ENCODE measurements at regions not wholly inside any gene's neighbourhood (a gene's known extent, or its start where the extent isn't known, plus 50 kb on each side); places are given as distances from the start of the nearest gene placed in this dataset.

GRCh38 chr10:111885919-111886318 lies 297.6 kb downstream of the GPAM start:
- 91% methylated on average over 6 of the region's 6 CpGs; no CpG with 5 or more reads in 1 of the 2 experiments for WGBS, 2 experiments (ENCODE audit: extremely low coverage in 1 of 2, insufficient coverage in 1 of 2, insufficient read length in 1 of 2, insufficient replicate concordance in 2 of 2, low coverage in 1 of 2, low lambda C conversion rate in 2 of 2, missing lambda C conversion rate in 1 of 2)
- Histone ChIP-seq H2BK120ac (replicated peaks; ENCODE audit: low read depth, low read length) (no peak overlapping the region), H3K79me1 (ENCODE audit: low read depth, low read length) (no peaks in the 10 kb centered on the region), H2AFZ (ENCODE audit: low read length) (no peak overlapping the region), H4K8ac (ENCODE audit: extremely low read depth, insufficient read depth, low read length) (no peak overlapping the region), H3K4me3 (ENCODE audit: extremely low read depth in 1 of 4, insufficient read depth in 2 of 4, low read depth in 3 of 4, low read length in 4 of 4) (no peak overlapping the region), H4K91ac (replicated peaks; ENCODE audit: insufficient read length, low read length) (no peak overlapping the region), H3K4me1 (replicated peaks in 1 of 4; ENCODE audit: control insufficient read depth in 3 of 4, insufficient read depth in 4 of 4, low read length in 3 of 4) (peaks cover 0 to 4% (median 0%) of the 10 kb centered on the region in 4 experiments; a peak in 1 of 7 replicates), H3K4ac (replicated peaks; ENCODE audit: insufficient read length, low read depth, low read length) (no peak overlapping the region), H4K5ac (ENCODE audit: insufficient read length, low read depth, low read length) (no peak overlapping the region), H3K56ac (replicated peaks; ENCODE audit: insufficient read length, low read depth, low read length) (no peak overlapping the region), H2BK20ac (ENCODE audit: low read length) (no peak overlapping the region), H3K36me3 (ENCODE audit: control insufficient read depth in 2 of 4, insufficient read depth in 4 of 4, low read length in 3 of 4) (no peaks in the 10 kb centered on the region), H3K9ac (replicated peaks in 1 of 4; ENCODE audit: extremely low read depth in 1 of 4, low read depth in 3 of 4, low read length in 3 of 4) (no peak overlapping the region), H3K79me2 (ENCODE audit: control insufficient read depth in 1 of 2, insufficient read depth in 2 of 2, low read length in 2 of 2) (no peaks in the 10 kb centered on the region), H3K4me2 (ENCODE audit: insufficient read depth in 1 of 2, low read depth in 2 of 2, low read length in 2 of 2) (no peak overlapping the region), H3K27ac (ENCODE audit: low read depth, low read length) (no peak overlapping the region), H3K18ac (ENCODE audit: extremely low read depth, low read length) (no peak overlapping the region), H3K9me3 (ENCODE audit: insufficient read depth in 2 of 2, low read depth in 1 of 2, low read length in 1 of 2) (peaks cover 0 to 7% of the 10 kb centered on the region in 2 experiments; a peak in 1 of 4 replicates), H3K23me2 (ENCODE audit: low read depth, low read length) (no peaks in the 10 kb centered on the region), H2BK12ac (ENCODE audit: low read depth, low read length) (no peak overlapping the region), H3K14ac (ENCODE audit: insufficient read length) (no peak overlapping the region), H3K27me3 (replicated peaks in 1 of 4; ENCODE audit: control insufficient read depth in 3 of 4, extremely low read depth in 1 of 4, insufficient read depth in 3 of 4, low read length in 3 of 4) (no peaks in the 10 kb centered on the region), H2BK5ac (ENCODE audit: low read depth, low read length) (no peak overlapping the region), H3K23ac (ENCODE audit: insufficient read length) (no peak overlapping the region), H4K20me1 (replicated peaks in 1 of 2; ENCODE audit: control insufficient read depth in 1 of 2, insufficient read depth in 2 of 2, low read length in 2 of 2) (no peaks in the 10 kb centered on the region), H2BK15ac (ENCODE audit: low read length) (no peak overlapping the region), H2AK5ac (ENCODE audit: low read depth, low read length) (no peak overlapping the region)
- ChIA-PET POLR2A (ENCODE audit: partially characterized antibody) (no interaction called here), CTCF (ENCODE audit: partially characterized antibody) (interaction anchor here (0.7 kb wide), 1 partner anchor 656 kb away, joined by 3 read pairs; no protein-coding TSS in a partner anchor)
- TF ChIP-seq ZNF274 (IDR thresholded peaks at IDR 0.05; ENCODE audit: borderline replicate concordance, extremely low read depth, low read length) (peak; percentile 64; the same call in 1 of the 2 replicates), SRF (IDR thresholded peaks at IDR 0.05; ENCODE audit: low read depth, low read length) (no peak)
- no peak for DNase-seq (ENCODE audit: low read depth in 1 of 2, low spot score in 2 of 2)
- no peak for FAIRE-seq

Data from H1 (cell line).